GM10248 (cell line): ENCODE measurements at regions not wholly inside any gene's neighbourhood (a gene's known extent, or its start where the extent isn't known, plus 50 kb on each side); places are given as distances from the start of the nearest gene placed in this dataset.

Experiments used
- CTCF ChIA-PET: fragments of 300-600 bp; sonication (Branson Sonifier 250); formaldehyde crosslinking; extraction: SDS; loops from one replicate; lab custom pipeline; 2021; ENCODE audit warnings: antibody characterized with exemption; lab: Yijun Ruan, JAX
- POLR2A ChIA-PET: fragments of 350-650 bp; sonication (Branson Sonifier 250); formaldehyde crosslinking; extraction: SDS; loops from one replicate; lab custom pipeline; 2020; ENCODE audit warnings: antibody characterized with exemption; lab: Yijun Ruan, JAX
- DNase-seq: peaks from one replicate; pipeline ENCODE4 v3.0.0; 2012; ENCODE audit errors: extremely low spot score
- CTCF ChIP-seq: IDR thresholded peaks from 2 replicates; pipeline ENCODE4 v1.5.1; 2012; ENCODE audit warnings: mild to moderate bottlenecking, low read depth; ENCODE audit errors: extremely low read depth, missing control alignments, control extremely low read depth

DNA sequence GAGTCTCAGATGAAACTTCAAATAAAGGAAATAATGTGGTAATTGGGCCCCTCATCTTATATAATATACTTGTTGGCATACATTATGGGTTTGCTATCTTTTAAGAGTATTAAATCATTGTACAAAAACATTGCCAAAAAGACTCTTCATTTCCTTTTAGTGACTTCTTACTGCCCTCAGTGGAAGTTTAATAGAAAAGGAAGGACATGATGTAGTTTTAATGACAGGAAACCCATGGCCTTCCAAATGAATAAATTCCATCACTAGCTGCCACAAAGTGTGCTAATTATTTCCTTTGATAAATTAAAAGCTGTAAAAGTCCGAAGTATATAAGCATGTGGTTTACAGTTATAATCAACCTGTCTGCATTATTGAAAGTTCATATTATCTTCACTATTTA lies 350.9 kb upstream of the HAND2 start:
- DNase-seq, result no peak
- ChIA-PET CTCF (interaction anchor here (1.1 kb wide), 1 partner anchor 12 kb away, joined by 3 read pairs; no protein-coding TSS in a partner anchor), POLR2A (no interaction called here)
- TF ChIP-seq CTCF, result no peak

- no peak for DNase-seq
- TF ChIP-seq CTCF, result no peak
- POLR2A ChIA-PET, result no interaction called here
- CTCF ChIA-PET, result interaction anchor here (1.1 kb wide), 1 partner anchor 8 kb away, joined by 3 read pairs; no protein-coding TSS in a partner anchor
These were observed 349.5 kb upstream of the HAND2 start for GRCh38 chr4:173879509-173879908.

GRCh38 chr4:173878701-173879100 lies 348.7 kb upstream of the HAND2 start:
- CTCF ChIA-PET, result interaction anchor here (1.1 kb wide), 1 partner anchor 9 kb away, joined by 3 read pairs; no protein-coding TSS in a partner anchor
- no peak for DNase-seq

DNA sequence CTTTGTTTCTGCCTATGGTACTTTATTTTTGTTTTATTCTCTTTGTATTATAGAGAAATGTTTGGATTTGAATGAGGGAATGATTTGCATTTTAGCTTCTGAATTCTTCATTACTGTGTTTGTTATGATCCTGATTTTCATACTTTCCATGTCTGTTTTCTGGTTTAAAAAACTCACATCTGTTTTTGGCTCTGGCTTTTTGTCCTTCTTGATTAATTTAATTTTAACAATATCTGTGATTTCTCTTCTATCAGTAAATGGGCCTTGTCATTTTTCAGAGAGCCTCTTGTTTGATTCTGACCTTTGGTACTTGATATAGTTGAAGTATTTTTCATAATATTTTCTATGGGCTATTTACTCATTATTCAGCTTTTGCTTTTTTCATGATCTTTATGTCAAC lies 341.6 kb upstream of the HAND2 start:
- DNase-seq, result no peak
- POLR2A ChIA-PET, result no interaction called here
- CTCF ChIA-PET, result no interaction called here
- TF ChIP-seq CTCF, result no peak

More at GRCh38 chr4:173878701-173879100, 348.7 kb upstream of the HAND2 start:
- POLR2A ChIA-PET, result no interaction called here
- no peak for TF ChIP-seq CTCF

DNA sequence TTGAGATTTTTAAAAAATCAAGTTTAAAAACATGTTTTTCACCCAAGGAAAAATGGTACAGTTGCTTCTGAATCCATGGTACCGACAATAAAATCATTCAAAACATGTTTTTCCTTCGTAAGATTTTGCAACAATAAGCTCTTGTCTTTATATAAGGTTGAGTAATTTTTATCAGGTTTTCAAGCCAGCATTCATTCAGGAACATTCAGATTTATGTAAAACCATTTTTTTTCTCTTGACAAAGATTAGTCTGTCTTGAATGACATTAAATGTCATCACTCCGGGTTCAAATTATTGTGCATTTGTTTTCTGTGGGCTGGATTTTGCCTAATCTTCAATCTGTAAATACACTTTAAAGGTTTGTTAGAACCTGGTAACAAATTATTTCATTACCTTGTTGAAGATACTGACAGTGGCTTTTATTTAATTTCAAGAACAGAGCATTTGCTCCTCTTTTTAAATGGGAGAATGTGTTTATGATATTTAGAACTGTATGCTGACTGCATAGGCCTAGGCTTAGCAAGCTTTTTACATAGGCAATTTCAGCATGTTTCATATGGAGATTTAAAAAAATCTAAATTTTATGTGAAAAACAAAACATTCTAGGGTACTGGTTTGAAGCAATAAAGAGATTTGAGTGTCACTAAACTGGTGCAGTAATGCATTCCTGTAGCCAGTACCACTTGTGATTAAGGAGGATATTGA lies 336.4 kb upstream of the HAND2 start:
- no peak for TF ChIP-seq CTCF
- CTCF ChIA-PET, result no interaction called here
- no peak for DNase-seq
- POLR2A ChIA-PET, result no interaction called here

DNA sequence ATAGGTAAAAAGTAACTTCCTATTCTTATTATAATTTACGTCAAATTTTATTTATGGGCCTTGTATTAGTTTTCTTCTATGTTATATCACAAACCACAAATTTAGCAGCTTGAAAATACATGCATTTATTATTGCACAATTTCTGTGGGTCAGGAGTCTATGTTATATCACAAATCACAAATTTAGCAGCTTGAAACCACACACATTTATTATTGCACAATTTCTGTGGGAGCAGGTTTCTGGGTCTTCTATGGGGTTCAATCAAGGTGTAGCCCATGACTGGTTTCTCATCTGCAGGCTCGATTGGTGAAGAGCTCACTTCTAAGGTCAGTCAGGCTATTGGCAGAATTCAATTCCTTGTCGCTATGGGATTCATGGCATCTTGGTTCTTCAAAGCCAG lies 332.7 kb upstream of the HAND2 start:
- no peak for DNase-seq
- POLR2A ChIA-PET, result no interaction called here
- TF ChIP-seq CTCF, result no peak
- CTCF ChIA-PET, result interaction anchor here (1.7 to 1.8 kb wide), 2 partner anchors 9 to 17 kb away, joined by 3 to 4 read pairs; no protein-coding TSS in a partner anchor
